ENCODE measurements at regions not wholly inside any gene's neighbourhood (a gene's known extent, or its start where the extent isn't known, plus 50 kb on each side); places are given as distances from the start of the nearest gene placed in this dataset.

- Mint-ChIP-seq H3K27ac (ENCODE audit: unreplicated experiment) (no peak overlapping the region), H3K4me1 (ENCODE audit: unreplicated experiment) (no peaks in the 10 kb centered on the region), H3K9me3 (ENCODE audit: unreplicated experiment) (no peaks in the 10 kb centered on the region), H3K27me3 (ENCODE audit: unreplicated experiment) (peaks cover 1% of the 10 kb centered on the region), H3K36me3 (ENCODE audit: low read depth, unreplicated experiment) (no peaks in the 10 kb centered on the region), H3K4me3 (ENCODE audit: unreplicated experiment) (no peak overlapping the region)
- TF ChIP-seq, protein P1, sequence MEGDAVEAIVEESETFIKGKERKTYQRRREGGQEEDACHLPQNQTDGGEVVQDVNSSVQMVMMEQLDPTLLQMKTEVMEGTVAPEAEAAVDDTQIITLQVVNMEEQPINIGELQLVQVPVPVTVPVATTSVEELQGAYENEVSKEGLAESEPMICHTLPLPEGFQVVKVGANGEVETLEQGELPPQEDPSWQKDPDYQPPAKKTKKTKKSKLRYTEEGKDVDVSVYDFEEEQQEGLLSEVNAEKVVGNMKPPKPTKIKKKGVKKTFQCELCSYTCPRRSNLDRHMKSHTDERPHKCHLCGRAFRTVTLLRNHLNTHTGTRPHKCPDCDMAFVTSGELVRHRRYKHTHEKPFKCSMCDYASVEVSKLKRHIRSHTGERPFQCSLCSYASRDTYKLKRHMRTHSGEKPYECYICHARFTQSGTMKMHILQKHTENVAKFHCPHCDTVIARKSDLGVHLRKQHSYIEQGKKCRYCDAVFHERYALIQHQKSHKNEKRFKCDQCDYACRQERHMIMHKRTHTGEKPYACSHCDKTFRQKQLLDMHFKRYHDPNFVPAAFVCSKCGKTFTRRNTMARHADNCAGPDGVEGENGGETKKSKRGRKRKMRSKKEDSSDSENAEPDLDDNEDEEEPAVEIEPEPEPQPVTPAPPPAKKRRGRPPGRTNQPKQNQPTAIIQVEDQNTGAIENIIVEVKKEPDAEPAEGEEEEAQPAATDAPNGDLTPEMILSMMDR (IDR thresholded peaks at IDR 0.05; ENCODE audit: unreplicated experiment), result no peak
- DNase-seq (ENCODE audit: low spot score), result no peak
Measured at GRCh38 chr7:119957335-119957734, 315.6 kb upstream of the KCND2 start.

GRCh38 chr7:119959811-119960210 lies 313.2 kb upstream of the KCND2 start:
- Mint-ChIP-seq H3K4me1 (ENCODE audit: unreplicated experiment) (no peaks in the 10 kb centered on the region), H3K9me3 (ENCODE audit: unreplicated experiment) (no peaks in the 10 kb centered on the region), H3K4me3 (ENCODE audit: unreplicated experiment) (no peak overlapping the region), H3K27me3 (ENCODE audit: unreplicated experiment) (no peaks in the 10 kb centered on the region), H3K27ac (ENCODE audit: unreplicated experiment) (no peak overlapping the region), H3K36me3 (ENCODE audit: low read depth, unreplicated experiment) (no peaks in the 10 kb centered on the region)
- no peak for DNase-seq (ENCODE audit: low spot score)
- TF ChIP-seq, protein P1 (IDR thresholded peaks at IDR 0.05; ENCODE audit: unreplicated experiment), result no peak

GRCh38 chr7:119963654-119964053 lies 309.3 kb upstream of the KCND2 start:
- no peaks in the 10 kb centered on the region for H3K9me3 Mint-ChIP-seq (ENCODE audit: unreplicated experiment)
- TF ChIP-seq, protein P1 (IDR thresholded peaks at IDR 0.05; ENCODE audit: unreplicated experiment), result no peak
- DNase-seq (ENCODE audit: low spot score), result no peak
- no peaks in the 10 kb centered on the region for H3K36me3 Mint-ChIP-seq (ENCODE audit: low read depth, unreplicated experiment)
- H3K4me3 Mint-ChIP-seq (ENCODE audit: unreplicated experiment), result no peak overlapping the region
- H3K4me1 Mint-ChIP-seq (ENCODE audit: unreplicated experiment), result no peaks in the 10 kb centered on the region
- no peak overlapping the region for H3K27ac Mint-ChIP-seq (ENCODE audit: unreplicated experiment)
- H3K27me3 Mint-ChIP-seq (ENCODE audit: unreplicated experiment), result no peaks in the 10 kb centered on the region

DNA sequence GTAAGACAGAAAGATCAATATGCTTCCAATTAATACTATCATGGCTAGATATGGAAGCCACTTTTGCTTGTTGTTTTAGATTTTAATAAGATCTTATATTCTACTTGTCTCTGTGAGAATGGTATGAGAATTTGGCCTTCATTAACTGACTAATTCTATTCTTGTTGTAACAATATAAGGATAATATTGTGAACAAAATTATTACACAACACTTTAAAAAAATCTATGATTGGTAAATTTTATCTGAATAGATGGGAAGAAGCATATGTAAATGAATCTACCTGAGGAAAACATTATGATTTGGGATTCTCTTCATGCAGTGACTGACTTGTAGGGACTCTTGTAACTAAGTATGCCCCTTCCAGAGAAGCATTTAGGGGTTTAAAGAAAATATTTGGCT lies 308.9 kb upstream of the KCND2 start:
- no peak for DNase-seq (ENCODE audit: low spot score)
- H3K9me3 Mint-ChIP-seq (ENCODE audit: unreplicated experiment), result no peaks in the 10 kb centered on the region
- H3K36me3 Mint-ChIP-seq (ENCODE audit: low read depth, unreplicated experiment), result no peaks in the 10 kb centered on the region
- H3K27ac Mint-ChIP-seq (ENCODE audit: unreplicated experiment), result no peak overlapping the region
- no peaks in the 10 kb centered on the region for H3K27me3 Mint-ChIP-seq (ENCODE audit: unreplicated experiment)
- TF ChIP-seq, protein P1 (IDR thresholded peaks at IDR 0.05; ENCODE audit: unreplicated experiment), result no peak
- H3K4me3 Mint-ChIP-seq (ENCODE audit: unreplicated experiment), result no peak overlapping the region
- no peaks in the 10 kb centered on the region for H3K4me1 Mint-ChIP-seq (ENCODE audit: unreplicated experiment)

- Mint-ChIP-seq H3K9me3 (ENCODE audit: unreplicated experiment) (no peaks in the 10 kb centered on the region), H3K4me1 (ENCODE audit: unreplicated experiment) (no peaks in the 10 kb centered on the region), H3K36me3 (ENCODE audit: low read depth, unreplicated experiment) (no peaks in the 10 kb centered on the region), H3K27ac (ENCODE audit: unreplicated experiment) (no peak overlapping the region), H3K4me3 (ENCODE audit: unreplicated experiment) (no peak overlapping the region), H3K27me3 (ENCODE audit: unreplicated experiment) (no peaks in the 10 kb centered on the region)
- TF ChIP-seq, protein P1 (IDR thresholded peaks at IDR 0.05; ENCODE audit: unreplicated experiment), result no peak
- DNase-seq (ENCODE audit: low spot score), result no peak
Measured at GRCh38 chr7:119964788-119965542, 308.0 kb upstream of the KCND2 start.
